ENCODE measurements at regions not wholly inside any gene's neighbourhood (a gene's known extent, or its start where the extent isn't known, plus 50 kb on each side); places are given as distances from the start of the nearest gene placed in this dataset.
"Not testable (repeated sequence)": the region's sequence is repeated elsewhere in the genome, so short reads cannot be mapped to it uniquely, and the experiment has no call there.

- DNase-seq (ENCODE audit: low read depth) = no peak
Measured at GRCh38 chr16:87156195-87156594, 161.0 kb downstream of the C16orf95 start.

- no peak for DNase-seq (ENCODE audit: low read depth)
Measured at GRCh38 chr16:87160234-87160636, 157.0 kb downstream of the C16orf95 start.

GRCh38 chr16:87160701-87161337, 156.4 kb downstream of the C16orf95 start:
- DNase-seq (ENCODE audit: low read depth) = no peak

GRCh38 chr16:87161410-87161809, 155.8 kb downstream of the C16orf95 start:
- not testable (repeated sequence) for DNase-seq (ENCODE audit: low read depth)

- DNase-seq (ENCODE audit: low read depth) = no peak
Measured at GRCh38 chr16:87161822-87162676, 155.1 kb downstream of the C16orf95 start.

GRCh38 chr16:87162799-87163198, 154.4 kb downstream of the C16orf95 start:
- DNase-seq (ENCODE audit: low read depth) = not testable (repeated sequence)

- DNase-seq (ENCODE audit: low read depth) = no peak
Measured at GRCh38 chr16:87163637-87164036, 153.6 kb downstream of the C16orf95 start.

GRCh38 chr16:87165151-87165550, 152.0 kb downstream of the C16orf95 start:
- DNase-seq (ENCODE audit: low read depth) = no peak

- DNase-seq (ENCODE audit: low read depth) = no peak
Measured at GRCh38 chr16:87165885-87166284, 151.3 kb downstream of the C16orf95 start.

GRCh38 chr16:87166321-87166720, 150.9 kb downstream of the C16orf95 start:
- DNase-seq (ENCODE audit: low read depth) = no peak

- no peak for DNase-seq (ENCODE audit: low read depth)
Measured at GRCh38 chr16:87166934-87167333, 150.3 kb downstream of the C16orf95 start.

GRCh38 chr16:87169509-87169995, 147.6 kb downstream of the C16orf95 start:
- no peak for DNase-seq (ENCODE audit: low read depth)

GRCh38 chr16:87170310-87170709, 146.9 kb downstream of the C16orf95 start:
- DNase-seq (ENCODE audit: low read depth) = no peak

GRCh38 chr16:87171723-87172122, 145.5 kb downstream of the C16orf95 start:
- DNase-seq (ENCODE audit: low read depth) = no peak

- no peak for DNase-seq (ENCODE audit: low read depth)
Measured at GRCh38 chr16:87172632-87173031, 144.6 kb downstream of the C16orf95 start.

- DNase-seq (ENCODE audit: low read depth) = no peak
Measured at GRCh38 chr16:87173294-87173893, 143.8 kb downstream of the C16orf95 start.

- no peak for DNase-seq (ENCODE audit: low read depth)
Measured at GRCh38 chr16:87174061-87174460, 143.1 kb downstream of the C16orf95 start.

GRCh38 chr16:87176735-87177134, 140.5 kb downstream of the C16orf95 start:
- DNase-seq (ENCODE audit: low read depth) = no peak

GRCh38 chr16:87177673-87178072, 139.5 kb downstream of the C16orf95 start:
- DNase-seq (ENCODE audit: low read depth) = no peak

GRCh38 chr16:87178177-87178863, 138.9 kb downstream of the C16orf95 start:
- no peak for DNase-seq (ENCODE audit: low read depth)

- no peak for DNase-seq (ENCODE audit: low read depth)
Measured at GRCh38 chr16:87178977-87179376, 138.2 kb downstream of the C16orf95 start.

GRCh38 chr16:87180069-87180468, 137.1 kb downstream of the C16orf95 start:
- no peak for DNase-seq (ENCODE audit: low read depth)

All from stimulated activated CD8-positive, alpha-beta memory T cell treated with anti-CD3 and anti-CD28 coated beads, Interleukin-15, amount 100 ng/mL, for 1 hour (primary cell).